Astrocyte (in vitro differentiated cells and primary cell): ENCODE measurements at regions not wholly inside any gene's neighbourhood (a gene's known extent, or its start where the extent isn't known, plus 50 kb on each side); places are given as distances from the start of the nearest gene placed in this dataset.

Source experiments
- DNase-seq: peaks from one replicate; pipeline ENCODE4 v3.0.0-alpha.2; 2010; ENCODE audit warnings: low read depth
- FAIRE-seq: peaks from 2 replicates; lab custom pipeline; 2011; peaks lifted over from hg19 to GRCh38; lab: Jason Lieb, UNC
- H2AFZ ChIP-seq: 2 replicates; pipeline ENCODE4 v1.6.0; 2012; ENCODE audit warnings: low read depth, low read length, inconsistent platforms
- H3K27ac ChIP-seq: 2 replicates; pipeline ENCODE4 v1.5.1; 2011; ENCODE audit warnings: low read depth, low read length, inconsistent platforms
- H3K27me3 ChIP-seq: 2 replicates; pipeline ENCODE4 v1.6.0; 2011; ENCODE audit warnings: low read length, inconsistent platforms; ENCODE audit not compliant: insufficient read depth
- H3K36me3 ChIP-seq: 2 replicates; pipeline ENCODE4 v1.5.1; 2011; ENCODE audit warnings: low read length, inconsistent platforms; ENCODE audit not compliant: insufficient read depth
- H3K4me1 ChIP-seq: 2 replicates; pipeline ENCODE4 v1.5.1; 2011; ENCODE audit warnings: low read length, inconsistent platforms; ENCODE audit not compliant: insufficient read depth
- H3K4me2 ChIP-seq: 2 replicates; pipeline ENCODE4 v1.6.0; 2012; ENCODE audit warnings: low read length, inconsistent platforms
- H3K4me3 ChIP-seq: 2 replicates; pipeline ENCODE4 v1.5.1; 2011; ENCODE audit warnings: low read depth, mild to moderate bottlenecking, low read length, inconsistent platforms; ENCODE audit not compliant: insufficient read depth
- H3K79me2 ChIP-seq: 2 replicates; pipeline ENCODE4 v1.6.0; 2012; ENCODE audit warnings: mild to moderate bottlenecking, low read length, inconsistent platforms; ENCODE audit not compliant: insufficient read depth
- H3K9ac ChIP-seq: 2 replicates; pipeline ENCODE4 v1.6.0; 2012; ENCODE audit warnings: mild to moderate bottlenecking, low read length, inconsistent platforms
- H3K9me3 ChIP-seq: 2 replicates; pipeline ENCODE4 v1.5.1; 2012; ENCODE audit warnings: low read depth, mild to moderate bottlenecking, low read length, inconsistent platforms; ENCODE audit not compliant: insufficient read depth
- H4K20me1 ChIP-seq: 2 replicates; pipeline ENCODE4 v1.6.0; 2012; ENCODE audit warnings: low read length, inconsistent platforms; ENCODE audit not compliant: insufficient read depth
- H3K27ac Mint-ChIP-seq: one replicate; pipeline ENCODE4 v1.8.0; 2021; ENCODE audit warnings: mild to moderate bottlenecking, mixed read lengths; ENCODE audit not compliant: unreplicated experiment
- H3K27me3 Mint-ChIP-seq: one replicate; pipeline ENCODE4 v1.8.0; 2021; ENCODE audit warnings: low read depth, mixed read lengths; ENCODE audit not compliant: unreplicated experiment
- H3K36me3 Mint-ChIP-seq: one replicate; pipeline ENCODE4 v1.8.0; 2021; ENCODE audit warnings: low read depth, mixed read lengths; ENCODE audit not compliant: unreplicated experiment
- H3K4me1 Mint-ChIP-seq: one replicate; pipeline ENCODE4 v1.8.0; 2021; ENCODE audit warnings: low read depth, mixed read lengths; ENCODE audit not compliant: unreplicated experiment
- H3K4me3 Mint-ChIP-seq: one replicate; pipeline ENCODE4 v1.8.0; 2021; ENCODE audit warnings: mild to moderate bottlenecking, moderate library complexity, mixed read lengths; ENCODE audit not compliant: unreplicated experiment
- H3K9me3 Mint-ChIP-seq: one replicate; pipeline ENCODE4 v1.8.0; 2021; ENCODE audit warnings: mild to moderate bottlenecking, mixed read lengths; ENCODE audit not compliant: unreplicated experiment
- EZH2 ChIP-seq: IDR thresholded peaks from 2 replicates; pipeline ENCODE4 v1.6.1; 2012; ENCODE audit warnings: mild to moderate bottlenecking, low read length, inconsistent platforms; ENCODE audit not compliant: insufficient read depth
- TF ChIP-seq, protein P1 (sequence below): IDR thresholded peaks from 2 replicates; pipeline ENCODE4 v1.5.1; 2011; ENCODE audit warnings: low read depth, mild to moderate bottlenecking, inconsistent platforms, low read length, moderate library complexity; ENCODE audit not compliant: insufficient read depth

GRCh38 chr16:48963901-48964615 is 317.6 kb downstream of the CBLN1 start:
- Histone ChIP-seq H3K4me2 (peak overlapping the region; percentile 55), H3K4me3 (no peak overlapping the region), H3K27ac (peak overlapping the region; percentile 52), H3K4me1 (peaks cover 29% of the 10 kb centered on the region), H3K36me3 (no peaks in the 10 kb centered on the region), H4K20me1 (no peaks in the 10 kb centered on the region), H3K9ac (peak overlapping the region; percentile 28), H3K9me3 (no peaks in the 10 kb centered on the region), H3K27me3 (no peaks in the 10 kb centered on the region), H2AFZ (no peak overlapping the region), H3K79me2 (no peaks in the 10 kb centered on the region)
- DNase-seq: peak; percentile 96
- Mint-ChIP-seq H3K9me3 (no peaks in the 10 kb centered on the region), H3K27ac (peak overlapping the region; percentile 97), H3K4me3 (peak overlapping the region; percentile 57), H3K36me3 (no peaks in the 10 kb centered on the region), H3K4me1 (peaks cover 27% of the 10 kb centered on the region), H3K27me3 (no peaks in the 10 kb centered on the region)
- FAIRE-seq: peak; percentile 64
- TF ChIP-seq EZH2: no peak
- TF ChIP-seq, protein P1, sequence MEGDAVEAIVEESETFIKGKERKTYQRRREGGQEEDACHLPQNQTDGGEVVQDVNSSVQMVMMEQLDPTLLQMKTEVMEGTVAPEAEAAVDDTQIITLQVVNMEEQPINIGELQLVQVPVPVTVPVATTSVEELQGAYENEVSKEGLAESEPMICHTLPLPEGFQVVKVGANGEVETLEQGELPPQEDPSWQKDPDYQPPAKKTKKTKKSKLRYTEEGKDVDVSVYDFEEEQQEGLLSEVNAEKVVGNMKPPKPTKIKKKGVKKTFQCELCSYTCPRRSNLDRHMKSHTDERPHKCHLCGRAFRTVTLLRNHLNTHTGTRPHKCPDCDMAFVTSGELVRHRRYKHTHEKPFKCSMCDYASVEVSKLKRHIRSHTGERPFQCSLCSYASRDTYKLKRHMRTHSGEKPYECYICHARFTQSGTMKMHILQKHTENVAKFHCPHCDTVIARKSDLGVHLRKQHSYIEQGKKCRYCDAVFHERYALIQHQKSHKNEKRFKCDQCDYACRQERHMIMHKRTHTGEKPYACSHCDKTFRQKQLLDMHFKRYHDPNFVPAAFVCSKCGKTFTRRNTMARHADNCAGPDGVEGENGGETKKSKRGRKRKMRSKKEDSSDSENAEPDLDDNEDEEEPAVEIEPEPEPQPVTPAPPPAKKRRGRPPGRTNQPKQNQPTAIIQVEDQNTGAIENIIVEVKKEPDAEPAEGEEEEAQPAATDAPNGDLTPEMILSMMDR: no peak

- peak overlapping the region; percentile 55 for H3K4me2 ChIP-seq
- FAIRE-seq: no peak
- H3K27ac Mint-ChIP-seq: peak overlapping the region; percentile 97
- H2AFZ ChIP-seq: no peak overlapping the region
- H3K27me3 Mint-ChIP-seq: peaks cover 2% of the 10 kb centered on the region
- no peak for TF ChIP-seq EZH2
- TF ChIP-seq, protein P1: no peak
- H3K4me1 ChIP-seq: peaks cover 29% of the 10 kb centered on the region
- DNase-seq: peak; percentile 67
- H3K36me3 ChIP-seq: no peaks in the 10 kb centered on the region
- H3K36me3 Mint-ChIP-seq: no peaks in the 10 kb centered on the region
- H3K9ac ChIP-seq: peak overlapping the region; percentile 28
- peak overlapping the region; percentile 52 for H3K27ac ChIP-seq
- peaks cover 27% of the 10 kb centered on the region for H3K4me1 Mint-ChIP-seq
- no peaks in the 10 kb centered on the region for H3K27me3 ChIP-seq
- H4K20me1 ChIP-seq: no peaks in the 10 kb centered on the region
- no peak overlapping the region for H3K4me3 ChIP-seq
- no peak overlapping the region for H3K4me3 Mint-ChIP-seq
- no peaks in the 10 kb centered on the region for H3K79me2 ChIP-seq
- H3K9me3 Mint-ChIP-seq: no peaks in the 10 kb centered on the region
- H3K9me3 ChIP-seq: no peaks in the 10 kb centered on the region
Observed at GRCh38 chr16:48963306-48963705, 318.3 kb downstream of the CBLN1 start.

- peaks cover 29% of the 10 kb centered on the region for H3K4me1 ChIP-seq
- H3K9me3 ChIP-seq: no peaks in the 10 kb centered on the region
- H3K4me1 Mint-ChIP-seq: peaks cover 27% of the 10 kb centered on the region
- H3K9ac ChIP-seq: no peak overlapping the region
- no peak overlapping the region for H2AFZ ChIP-seq
- DNase-seq (peak; percentile 26), FAIRE-seq (no peak)
- H4K20me1 ChIP-seq: no peaks in the 10 kb centered on the region
- no peak overlapping the region for H3K27ac ChIP-seq
- no peak overlapping the region for H3K27ac Mint-ChIP-seq
- no peaks in the 10 kb centered on the region for H3K9me3 Mint-ChIP-seq
- H3K36me3 ChIP-seq: no peaks in the 10 kb centered on the region
- TF ChIP-seq, protein P1: no peak
- H3K27me3 Mint-ChIP-seq: peaks cover 2% of the 10 kb centered on the region
- no peaks in the 10 kb centered on the region for H3K79me2 ChIP-seq
- H3K36me3 Mint-ChIP-seq: no peaks in the 10 kb centered on the region
- H3K4me2 ChIP-seq: no peak overlapping the region
- no peak overlapping the region for H3K4me3 Mint-ChIP-seq
- no peaks in the 10 kb centered on the region for H3K27me3 ChIP-seq
- no peak overlapping the region for H3K4me3 ChIP-seq
Observed at GRCh38 chr16:48961546-48961945, 320.1 kb downstream of the CBLN1 start.
